ENCODE measurements at regions not wholly inside any gene's neighbourhood (a gene's known extent, or its start where the extent isn't known, plus 50 kb on each side); places are given as distances from the start of the nearest gene placed in this dataset.

GRCh38 chr9:109576762-109577161, 78.7 kb upstream of the PTPN3 start:
- TF ChIP-seq CTCF (IDR thresholded peaks at IDR 0.05), result no peak
- TF ChIP-seq EP300 (IDR thresholded peaks at IDR 0.05), result no peak
